Thyroid gland (tissue), 4 donors: ENCODE measurements at regions not wholly inside any gene's neighbourhood (a gene's known extent, or its start where the extent isn't known, plus 50 kb on each side); places are given as distances from the start of the nearest gene placed in this dataset.

Source experiments
- DNase-seq, 2 donors: peaks; one replicate each; pipeline ENCODE4 v3.0.0-alpha.2; 2019
- H3K27ac ChIP-seq, 3 donors: fragments of 200-600 bp; sonication (generic); 1 replicate in 2 of 3; 2 replicates in 1 of 3; pipeline ENCODE4 v1.5.1; 2016 to 2019; ENCODE audit warnings: mild to moderate bottlenecking in 1 of 3, moderate library complexity in 1 of 3
- H3K27me3 ChIP-seq: fragments of 200-600 bp; sonication (generic); one replicate; pipeline ENCODE4 v1.5.1; 2019
- H3K36me3 ChIP-seq, 2 donors: fragments of 200-600 bp; sonication (generic); one replicate each; pipeline ENCODE4 v1.5.1; 2016 to 2019
- H3K4me1 ChIP-seq, 2 donors: fragments of 200-600 bp; sonication (generic); one replicate each; pipeline ENCODE4 v1.5.1; 2017 to 2019
- H3K4me3 ChIP-seq, 3 donors: fragments of 200-600 bp; sonication (generic); replicated peaks in 1 of 3; 1 replicate in 2 of 3; 2 replicates in 1 of 3; pipeline ENCODE4 v1.5.1; 2016; ENCODE audit warnings: mild to moderate bottlenecking in 1 of 3
- H3K9me3 ChIP-seq: fragments of 200-600 bp; sonication (generic); one replicate; pipeline ENCODE4 v1.5.1; 2017
- CTCF ChIP-seq, 6 experiments: fragments of 200-600 bp in 3 of 6; fragments of 450-650 bp in 3 of 6; sonication (generic) in 3 of 6; IDR thresholded peaks; one replicate each; pipeline ENCODE4 v1.5.1; 2016 to 2019; ENCODE audit warnings: antibody characterized with exemption in 6 of 6, mild to moderate bottlenecking in 2 of 6, inconsistent platforms in 1 of 6, moderate library complexity in 1 of 6
- POLR2A ChIP-seq, 2 donors: fragments of 450-650 bp; IDR thresholded peaks; one replicate each; pipeline ENCODE4 v1.6.1; 2017; ENCODE audit warnings: antibody characterized with exemption in 2 of 2, mild to moderate bottlenecking in 2 of 2, moderate library complexity in 1 of 2
- WGBS, 2 donors: methylation state at CpG; one replicate each; pipeline ENCODE4 v1.1.5; 2017; 5-methylcytosine and 5-hydroxymethylcytosine counted together
- intact Hi-C: fragments of 100-400 bp; cut with DNase I; formaldehyde crosslinking; loops from one replicate; pipeline ENCODE4 v1.15.1; 2023

- intact Hi-C loops, result no loop called here
- DNase-seq, result no peak
- Histone ChIP-seq H3K27ac (no peak overlapping the region), H3K9me3 (no peaks in the 10 kb centered on the region), H3K36me3 (no peaks in the 10 kb centered on the region), H3K4me1 (no peaks in the 10 kb centered on the region), H3K4me3 (no peak overlapping the region), H3K27me3 (no peaks in the 10 kb centered on the region)
- no peak for TF ChIP-seq CTCF (IDR thresholded peaks at IDR 0.05)
- TF ChIP-seq POLR2A (IDR thresholded peaks at IDR 0.05), result no peak
- WGBS, 2 donors, result 88 to 91% methylated on average over 2 of the region's 2 CpGs
These were observed 668.1 kb upstream of the CDH6 start for GRCh38 chr5:30525353-30525752.

- H3K9me3 ChIP-seq, result no peaks in the 10 kb centered on the region
- TF ChIP-seq CTCF (IDR thresholded peaks at IDR 0.05) (no peak), POLR2A (IDR thresholded peaks at IDR 0.05) (no peak)
- WGBS, 2 donors, result 92 to 93% methylated on average over 6 of the region's 6 CpGs
- H3K27me3 ChIP-seq, result no peaks in the 10 kb centered on the region
- intact Hi-C loops, result no loop called here
- no peak for DNase-seq
- H3K4me3 ChIP-seq, result no peak overlapping the region
- no peak overlapping the region for H3K27ac ChIP-seq
- H3K4me1 ChIP-seq, result no peaks in the 10 kb centered on the region
- no peaks in the 10 kb centered on the region for H3K36me3 ChIP-seq
These were observed 669.1 kb upstream of the CDH6 start for GRCh38 chr5:30524428-30524827.

- 35 to 46% methylated on average over 1 of the region's 1 CpG for WGBS, 2 donors
- Histone ChIP-seq H3K27ac (no peak overlapping the region), H3K4me3 (no peak overlapping the region), H3K27me3 (no peaks in the 10 kb centered on the region), H3K4me1 (no peaks in the 10 kb centered on the region), H3K9me3 (no peaks in the 10 kb centered on the region), H3K36me3 (no peaks in the 10 kb centered on the region)
- TF ChIP-seq CTCF (IDR thresholded peaks at IDR 0.05) (no peak), POLR2A (IDR thresholded peaks at IDR 0.05) (no peak)
- intact Hi-C loops, result no loop called here
- DNase-seq, result no peak
These were observed 670.4 kb upstream of the CDH6 start for GRCh38 chr5:30523061-30523460.

GRCh38 chr5:30505014-30505886 lies 688.2 kb upstream of the CDH6 start:
- Histone ChIP-seq H3K36me3 (no peaks in the 10 kb centered on the region), H3K27ac (no peak overlapping the region), H3K4me1 (no peaks in the 10 kb centered on the region), H3K27me3 (no peaks in the 10 kb centered on the region), H3K4me3 (no peak overlapping the region), H3K9me3 (no peaks in the 10 kb centered on the region)
- TF ChIP-seq CTCF (IDR thresholded peaks at IDR 0.05) (no peak), POLR2A (IDR thresholded peaks at IDR 0.05) (no peak)
- DNase-seq, result no peak
- intact Hi-C loops, result no loop called here
- 66 to 70% methylated on average over 4 of the region's 4 CpGs for WGBS, 2 donors

- H3K27ac ChIP-seq, result no peak overlapping the region
- H3K36me3 ChIP-seq, result no peaks in the 10 kb centered on the region
- no peak for DNase-seq
- no peak for TF ChIP-seq POLR2A (IDR thresholded peaks at IDR 0.05)
- TF ChIP-seq CTCF (IDR thresholded peaks at IDR 0.05), result no peak
- no peaks in the 10 kb centered on the region for H3K27me3 ChIP-seq
- no peak overlapping the region for H3K4me3 ChIP-seq
- intact Hi-C loops, result no loop called here
- no peaks in the 10 kb centered on the region for H3K4me1 ChIP-seq
- H3K9me3 ChIP-seq, result no peaks in the 10 kb centered on the region
These were observed 691.2 kb upstream of the CDH6 start for GRCh38 chr5:30502277-30502676.
